PFSK-1 (cell line): ENCODE measurements at regions not wholly inside any gene's neighbourhood (a gene's known extent, or its start where the extent isn't known, plus 50 kb on each side); places are given as distances from the start of the nearest gene placed in this dataset.

Experiments used
- POLR2AphosphoS5 ChIP-seq: IDR thresholded peaks from 2 replicates; pipeline ENCODE4 v1.6.1; 2012; ENCODE audit warnings: low read depth, mild to moderate bottlenecking, control low read depth, low read length, moderate library complexity
- REST ChIP-seq, 2 experiments: IDR thresholded peaks; 2 replicates each; pipeline versions ENCODE4 v1.6.1 to v1.8.0; 2011 to 2012; ENCODE audit warnings: low read depth in 2 of 2, low read length in 2 of 2, control low read depth in 1 of 2, inconsistent platforms in 1 of 2, mild to moderate bottlenecking in 1 of 2, moderate library complexity in 1 of 2; ENCODE audit not compliant: insufficient read depth in 1 of 2

GRCh38 chrX:10979956-10980355 is 131.2 kb upstream of the HCCS start:
- TF ChIP-seq POLR2AphosphoS5 (no peak), REST (IDR thresholded peaks at IDR 0.05; ENCODE audit: insufficient read depth in 1 of 2, low read depth in 2 of 2, low read length in 2 of 2) (no peak)
